MM.1S (cell line): ENCODE measurements at regions not wholly inside any gene's neighbourhood (a gene's known extent, or its start where the extent isn't known, plus 50 kb on each side); places are given as distances from the start of the nearest gene placed in this dataset.

ENCODE experiments used
- EZH2 ChIP-seq: fragments of 300-600 bp; sonication (generic); optimal IDR thresholded peaks from 2 replicates; pipeline ENCODE3; 2017; ENCODE audit warnings: low read depth, mild to moderate bottlenecking, antibody characterized with exemption, low read length, mixed read lengths
- TF ChIP-seq, protein P1 (sequence below): fragments of 300-600 bp; sonication (generic); IDR thresholded peaks from 2 replicates; pipeline ENCODE4 v1.5.1; 2016; ENCODE audit warnings: antibody characterized with exemption, low read length, mixed read lengths

DNA sequence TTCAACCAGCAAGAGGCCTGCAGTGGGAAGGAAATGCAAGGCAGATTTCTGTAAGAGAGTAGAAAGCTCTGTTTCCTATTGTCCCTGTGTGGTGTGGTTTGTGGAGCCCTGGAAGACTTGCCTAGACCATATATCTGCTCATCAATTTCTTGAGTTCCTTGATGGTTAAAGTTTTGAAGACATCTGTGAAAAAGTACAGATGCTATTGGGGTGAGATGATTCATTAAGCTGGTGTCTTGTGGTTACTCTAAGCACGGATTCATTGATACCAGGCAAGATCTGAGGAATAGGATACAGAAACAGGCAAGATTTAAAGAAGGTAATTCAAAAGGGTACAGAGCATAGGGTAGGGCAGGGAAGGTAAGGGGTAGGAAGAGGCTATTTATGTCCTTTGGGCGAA is 275.8 kb upstream of the SESN3 start:
- TF ChIP-seq, protein P1, sequence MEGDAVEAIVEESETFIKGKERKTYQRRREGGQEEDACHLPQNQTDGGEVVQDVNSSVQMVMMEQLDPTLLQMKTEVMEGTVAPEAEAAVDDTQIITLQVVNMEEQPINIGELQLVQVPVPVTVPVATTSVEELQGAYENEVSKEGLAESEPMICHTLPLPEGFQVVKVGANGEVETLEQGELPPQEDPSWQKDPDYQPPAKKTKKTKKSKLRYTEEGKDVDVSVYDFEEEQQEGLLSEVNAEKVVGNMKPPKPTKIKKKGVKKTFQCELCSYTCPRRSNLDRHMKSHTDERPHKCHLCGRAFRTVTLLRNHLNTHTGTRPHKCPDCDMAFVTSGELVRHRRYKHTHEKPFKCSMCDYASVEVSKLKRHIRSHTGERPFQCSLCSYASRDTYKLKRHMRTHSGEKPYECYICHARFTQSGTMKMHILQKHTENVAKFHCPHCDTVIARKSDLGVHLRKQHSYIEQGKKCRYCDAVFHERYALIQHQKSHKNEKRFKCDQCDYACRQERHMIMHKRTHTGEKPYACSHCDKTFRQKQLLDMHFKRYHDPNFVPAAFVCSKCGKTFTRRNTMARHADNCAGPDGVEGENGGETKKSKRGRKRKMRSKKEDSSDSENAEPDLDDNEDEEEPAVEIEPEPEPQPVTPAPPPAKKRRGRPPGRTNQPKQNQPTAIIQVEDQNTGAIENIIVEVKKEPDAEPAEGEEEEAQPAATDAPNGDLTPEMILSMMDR: no peak
- TF ChIP-seq EZH2: no peak
